ENCODE measurements at regions not wholly inside any gene's neighbourhood (a gene's known extent, or its start where the extent isn't known, plus 50 kb on each side); places are given as distances from the start of the nearest gene placed in this dataset.
"Not testable (repeated sequence)": the region's sequence is repeated elsewhere in the genome, so short reads cannot be mapped to it uniquely, and the experiment has no call there.

DNA sequence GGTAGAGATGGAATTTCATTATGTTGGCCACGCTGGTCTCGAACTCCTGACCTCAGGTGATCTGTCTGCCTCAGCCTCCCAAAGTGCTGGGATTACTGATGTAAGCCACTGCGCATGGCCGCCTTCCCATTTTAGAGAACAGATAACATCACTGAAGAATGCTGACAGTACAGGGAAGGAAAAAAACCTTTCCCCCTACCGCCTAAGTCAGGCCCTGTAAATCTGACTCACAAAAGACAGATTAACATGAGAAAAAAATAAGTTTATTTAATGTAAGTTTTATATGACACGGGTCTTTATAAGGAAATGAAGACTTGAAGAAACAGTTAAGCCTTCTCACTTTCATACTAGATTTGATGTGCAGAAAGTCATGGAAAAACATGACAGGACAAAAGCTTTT is 227.2 kb upstream of the ZNF608 start:
- DNase-seq, result no peak

- DNase-seq, result no peak
Measured at GRCh38 chr5:124976086-124976485, 229.6 kb upstream of the ZNF608 start.

DNA sequence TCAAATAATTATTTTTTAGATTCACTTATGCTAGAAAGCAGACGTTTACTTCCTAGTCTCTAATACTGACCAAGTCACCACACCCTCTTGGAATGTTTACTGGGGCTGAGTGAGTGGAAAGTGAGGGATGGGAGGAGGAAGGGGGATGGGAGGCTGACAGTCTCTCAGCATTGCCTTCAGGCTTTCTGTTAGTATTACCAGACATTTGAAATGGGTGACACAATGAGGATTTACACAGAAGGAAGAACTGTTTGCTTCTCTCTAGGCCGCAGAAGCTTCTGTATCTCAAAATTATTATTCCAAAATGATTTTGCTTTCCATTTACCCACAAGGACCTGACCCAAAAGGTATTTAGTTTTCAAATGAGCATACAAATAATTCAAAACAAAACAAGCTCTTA is 232.8 kb upstream of the ZNF608 start:
- no peak for DNase-seq

DNA sequence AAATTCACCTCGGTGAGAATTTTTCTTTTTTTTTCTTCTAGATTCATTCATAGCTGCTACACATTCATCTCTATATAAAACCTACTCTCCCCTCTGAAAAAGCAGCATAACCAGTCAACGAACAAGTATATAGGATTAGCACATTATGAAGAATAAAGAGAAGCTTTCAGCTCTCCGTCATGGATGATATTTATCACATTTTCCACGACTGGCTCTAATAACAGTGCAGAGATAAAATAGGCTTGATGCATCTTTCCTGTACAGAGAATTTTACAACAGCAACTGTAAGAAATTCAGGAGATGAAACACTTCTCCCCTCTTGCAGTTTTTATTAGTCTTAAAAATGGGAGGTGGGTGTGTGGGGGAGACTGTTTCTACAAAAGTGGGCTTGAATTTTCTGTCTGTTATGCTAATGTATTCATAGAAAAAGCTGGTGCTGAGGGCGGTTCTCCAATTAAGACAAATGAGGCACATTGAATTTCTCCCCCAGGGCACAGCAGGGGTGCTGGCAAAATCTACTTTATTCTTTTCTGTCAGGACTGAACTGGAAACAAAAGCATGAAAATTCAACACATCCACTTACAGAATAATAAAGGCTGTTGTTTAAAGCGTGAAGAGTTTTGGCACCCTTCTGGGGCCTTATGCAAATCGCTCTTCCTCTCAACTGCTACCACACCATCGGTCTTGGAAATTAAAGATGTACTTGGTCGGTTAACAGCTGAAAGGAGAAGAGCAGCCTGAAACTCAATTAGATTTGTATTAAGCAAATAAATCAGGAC is 233.9 kb upstream of the ZNF608 start:
- no peak for DNase-seq

GRCh38 chr5:124981901-124982300 is 235.5 kb upstream of the ZNF608 start:
- DNase-seq, result no peak

- DNase-seq, result no peak
Measured at GRCh38 chr5:124986170-124986569, 239.7 kb upstream of the ZNF608 start.

DNA sequence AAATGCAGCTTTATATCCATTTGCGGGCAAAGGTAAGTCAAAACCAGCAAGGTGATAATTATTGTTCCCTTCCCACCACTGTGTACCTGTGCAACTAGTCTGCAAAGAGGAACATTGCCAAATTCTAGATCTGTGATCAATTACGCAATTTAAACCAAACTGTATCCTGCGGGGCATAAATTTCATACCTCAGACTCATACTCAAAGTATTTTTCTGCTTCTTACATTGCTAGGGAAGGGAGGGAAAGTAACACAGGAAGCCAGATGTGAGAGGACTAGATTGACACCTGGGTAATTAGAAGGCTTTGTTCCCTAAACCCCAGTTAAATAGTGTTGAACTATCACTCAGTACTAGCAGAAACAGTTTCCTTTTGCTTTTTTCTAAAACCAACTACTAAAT is 240.2 kb upstream of the ZNF608 start:
- DNase-seq, result no peak

DNA sequence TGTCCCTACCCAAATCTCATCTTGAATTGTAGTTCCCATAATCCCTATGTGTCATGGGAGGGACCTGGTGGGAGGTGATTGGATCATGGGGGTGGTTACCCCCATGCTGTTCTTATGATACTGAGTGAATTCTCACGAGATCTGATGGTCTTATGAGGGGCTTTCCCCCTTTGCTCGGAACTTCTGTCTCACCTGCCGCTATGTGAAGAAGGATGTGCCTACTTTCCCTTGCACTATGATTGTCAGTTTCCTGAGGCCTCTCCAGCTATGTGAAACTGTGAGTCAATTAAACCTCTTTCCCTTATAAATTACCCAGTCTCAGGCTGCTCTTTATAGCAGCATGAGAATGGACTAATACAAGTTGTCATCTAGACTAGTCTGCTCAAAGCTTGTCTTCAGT is 241.3 kb upstream of the ZNF608 start:
- not testable (repeated sequence) for DNase-seq

- no peak for DNase-seq
Measured at GRCh38 chr5:124990723-124991122, 244.3 kb upstream of the ZNF608 start.

DNA sequence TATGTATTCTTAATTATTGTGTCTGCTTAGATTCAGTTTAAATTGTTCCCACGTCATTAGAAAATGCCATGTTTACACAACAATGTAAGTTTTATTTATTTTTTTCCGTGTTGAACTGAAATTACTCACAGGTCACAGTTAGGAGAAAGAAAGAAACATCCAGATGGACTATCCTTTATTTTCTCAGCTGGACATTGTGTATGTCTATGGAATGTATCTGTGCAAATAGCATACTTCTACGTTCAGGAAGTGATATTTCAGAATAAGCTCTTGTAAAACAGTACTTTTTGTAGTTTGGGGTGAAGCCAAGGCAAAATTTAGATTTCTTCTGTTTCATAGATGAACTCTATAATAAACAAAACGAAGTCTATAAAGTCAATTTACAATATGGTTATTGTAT is 249.0 kb upstream of the ZNF608 start:
- no peak for DNase-seq

GRCh38 chr5:124996023-124996763 is 249.8 kb upstream of the ZNF608 start:
- no peak for DNase-seq

- DNase-seq, result no peak
Measured at GRCh38 chr5:124996764-124997077, 250.3 kb upstream of the ZNF608 start.

GRCh38 chr5:124997186-124997893 is 250.9 kb upstream of the ZNF608 start:
- no peak for DNase-seq

DNA sequence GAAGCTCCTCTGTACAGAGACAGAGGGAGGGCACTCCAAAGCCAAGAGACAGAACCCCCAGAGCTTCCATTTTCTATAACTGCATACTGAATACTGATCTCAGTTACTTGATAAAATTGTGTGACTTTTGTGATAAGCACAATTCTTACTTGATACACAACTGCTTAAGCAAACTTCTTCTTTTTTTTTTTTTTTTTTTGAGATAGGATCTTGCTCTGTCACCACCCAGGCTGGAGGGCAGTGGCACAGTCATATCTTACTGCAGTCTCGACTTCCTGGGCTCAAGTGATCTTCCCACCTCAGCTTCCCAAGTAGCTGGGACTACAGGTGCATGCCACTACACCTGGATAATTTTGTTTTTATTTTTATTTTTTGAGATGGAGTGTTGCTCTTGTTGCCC is 252.1 kb upstream of the ZNF608 start:
- DNase-seq, result no peak

GRCh38 chr5:125002727-125003598 is 256.5 kb upstream of the ZNF608 start:
- DNase-seq, result no peak

DNA sequence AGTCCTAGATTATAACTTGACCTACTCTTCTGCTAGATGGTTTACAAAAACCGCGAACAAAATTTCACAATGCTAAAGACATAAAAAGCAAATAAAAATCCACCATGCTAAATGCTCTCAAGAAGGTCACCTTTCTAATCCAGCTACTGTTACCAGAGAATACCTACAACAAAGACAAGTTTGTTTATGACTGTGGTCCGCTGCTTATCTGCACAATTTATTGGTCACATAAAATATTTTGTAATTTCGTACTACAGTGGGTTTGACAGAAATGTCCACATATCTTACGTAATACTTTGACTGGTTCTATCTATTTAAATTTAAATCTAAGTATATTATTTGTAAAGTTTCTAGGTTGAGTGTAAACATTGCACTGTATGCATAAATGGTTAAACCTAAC is 257.6 kb upstream of the ZNF608 start:
- no peak for DNase-seq

- DNase-seq, result no peak
Measured at GRCh38 chr5:125005266-125005665, 258.8 kb upstream of the ZNF608 start.

- DNase-seq, result no peak
Measured at GRCh38 chr5:125006011-125006685, 259.7 kb upstream of the ZNF608 start.

- no peak for DNase-seq
Measured at GRCh38 chr5:125010356-125010755, 263.9 kb upstream of the ZNF608 start.

DNA sequence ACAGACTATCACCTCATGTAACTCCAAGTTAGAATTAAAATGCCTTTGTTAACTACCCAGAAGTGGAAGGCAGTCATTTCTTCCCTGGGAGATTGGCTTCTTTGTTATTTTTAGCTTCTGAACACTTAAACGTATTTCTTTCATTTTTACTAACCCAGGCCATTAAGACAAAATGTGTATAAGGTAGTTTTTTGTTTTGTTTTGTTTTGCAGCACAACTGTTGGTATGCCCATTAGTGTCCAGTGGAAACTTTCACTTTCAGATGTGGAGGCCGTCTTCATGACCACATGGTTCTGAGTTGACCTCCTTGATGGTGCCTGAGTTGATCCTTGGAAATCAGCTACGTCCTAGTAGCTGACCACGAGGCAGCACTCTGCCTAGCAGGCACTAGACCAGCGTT is 264.6 kb upstream of the ZNF608 start:
- no peak for DNase-seq

GRCh38 chr5:125011419-125011818 is 265.0 kb upstream of the ZNF608 start:
- no peak for DNase-seq

DNA sequence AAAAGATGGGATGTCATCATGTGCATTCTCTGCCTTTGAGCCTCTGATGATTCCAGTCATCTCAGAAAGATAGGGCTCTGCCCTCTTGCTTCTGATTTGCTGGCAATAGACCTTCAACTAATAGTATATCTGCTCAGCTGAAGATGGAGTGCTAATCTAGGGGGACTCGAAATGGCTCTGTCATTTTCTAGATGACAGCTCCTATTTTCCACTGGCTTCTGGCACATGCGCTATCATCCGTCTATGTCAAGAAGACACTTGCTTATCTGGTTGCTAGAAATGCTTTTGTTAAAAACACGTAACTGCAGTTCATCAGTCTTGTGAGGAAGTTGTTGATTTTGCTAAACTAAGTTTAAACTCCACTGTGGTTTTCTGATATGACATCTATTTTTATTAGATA is 265.5 kb upstream of the ZNF608 start:
- no peak for DNase-seq

Measured in stimulated activated CD8-positive, alpha-beta memory T cell treated with anti-CD3 and anti-CD28 coated beads, Interleukin-4, amount 100 ng/mL, for 48 hours (primary cell).